ENCODE measurements at regions not wholly inside any gene's neighbourhood (a gene's known extent, or its start where the extent isn't known, plus 50 kb on each side); places are given as distances from the start of the nearest gene placed in this dataset.
"Not testable (repeated sequence)": the region's sequence is repeated elsewhere in the genome, so short reads cannot be mapped to it uniquely, and the experiment has no call there.

DNA sequence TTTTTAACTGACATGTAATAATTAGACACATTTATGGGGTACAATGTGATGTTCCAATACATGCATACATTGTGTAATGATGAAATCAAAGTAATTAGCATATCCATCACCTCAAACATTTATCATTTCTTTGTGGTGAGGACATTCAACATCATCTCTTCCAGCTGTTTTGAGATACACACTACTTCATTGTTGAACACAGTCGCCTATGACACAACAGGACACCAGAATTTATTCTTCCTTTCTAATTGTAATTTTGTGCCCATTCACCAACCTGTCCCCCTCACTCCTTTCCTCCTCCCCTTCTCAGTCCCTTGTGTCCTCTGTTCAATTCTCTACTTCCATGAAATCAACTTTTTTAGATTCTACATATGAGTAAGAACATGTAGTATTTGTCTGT, 113.4 kb upstream of the CBLB start:
- no peak for DNase-seq

DNA sequence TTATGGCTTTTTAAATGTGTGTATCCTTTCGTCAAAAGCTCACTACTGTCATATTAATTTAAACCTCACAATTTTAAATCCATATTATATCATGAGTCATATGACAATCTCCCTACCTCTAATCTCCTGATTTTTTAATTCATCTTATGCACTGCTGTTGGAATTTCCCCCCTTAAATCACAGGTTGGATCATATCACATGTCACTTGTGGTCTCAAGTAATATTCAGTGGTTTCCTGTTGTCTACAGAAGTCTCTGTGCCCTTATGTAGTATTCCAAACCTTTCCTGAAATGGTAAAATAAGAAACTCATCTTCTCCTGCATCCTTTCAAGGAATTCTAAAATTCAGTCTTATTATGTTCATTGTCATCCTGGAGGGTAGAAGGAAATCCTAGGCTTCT, 116.0 kb upstream of the CBLB start:
- no peak for DNase-seq

DNA sequence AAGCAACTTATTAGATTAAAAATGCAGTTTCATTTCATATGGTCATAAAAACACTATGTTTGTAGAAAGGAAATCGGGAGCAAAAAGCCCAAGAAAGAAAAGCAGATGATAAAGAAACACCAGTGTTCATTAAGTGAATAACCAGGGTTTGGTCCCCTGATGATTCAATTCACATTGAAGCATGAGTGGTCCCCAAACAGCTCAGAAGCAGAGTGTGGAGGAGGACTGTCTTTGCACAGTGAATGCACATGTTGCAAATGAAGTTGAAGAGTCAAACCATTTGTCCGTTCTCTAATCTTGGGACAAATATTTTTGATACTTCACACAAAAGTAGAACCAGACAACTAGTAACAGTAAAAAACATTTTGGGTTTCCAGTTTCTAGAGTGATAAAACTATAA, 117.5 kb upstream of the CBLB start:
- DNase-seq, result not testable (repeated sequence)

DNA sequence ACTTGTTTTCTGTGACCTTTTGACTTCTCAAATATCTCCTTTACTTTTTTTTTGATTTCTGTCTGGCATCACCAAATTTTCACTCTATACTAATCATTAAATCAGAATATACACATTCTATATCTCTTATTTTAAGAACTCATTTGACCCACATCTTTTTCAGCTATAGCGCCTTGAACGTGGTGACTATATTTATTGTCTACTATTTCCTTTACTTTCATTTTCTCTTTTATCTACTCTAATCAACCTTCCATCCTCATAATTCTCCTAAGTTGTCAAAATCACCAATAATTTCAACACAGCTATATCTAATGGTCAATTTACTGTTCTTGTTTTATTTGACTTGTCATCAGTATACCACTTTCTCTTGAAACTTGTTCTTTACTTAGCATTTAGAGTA, 119.0 kb upstream of the CBLB start:
- DNase-seq, result no peak

DNA sequence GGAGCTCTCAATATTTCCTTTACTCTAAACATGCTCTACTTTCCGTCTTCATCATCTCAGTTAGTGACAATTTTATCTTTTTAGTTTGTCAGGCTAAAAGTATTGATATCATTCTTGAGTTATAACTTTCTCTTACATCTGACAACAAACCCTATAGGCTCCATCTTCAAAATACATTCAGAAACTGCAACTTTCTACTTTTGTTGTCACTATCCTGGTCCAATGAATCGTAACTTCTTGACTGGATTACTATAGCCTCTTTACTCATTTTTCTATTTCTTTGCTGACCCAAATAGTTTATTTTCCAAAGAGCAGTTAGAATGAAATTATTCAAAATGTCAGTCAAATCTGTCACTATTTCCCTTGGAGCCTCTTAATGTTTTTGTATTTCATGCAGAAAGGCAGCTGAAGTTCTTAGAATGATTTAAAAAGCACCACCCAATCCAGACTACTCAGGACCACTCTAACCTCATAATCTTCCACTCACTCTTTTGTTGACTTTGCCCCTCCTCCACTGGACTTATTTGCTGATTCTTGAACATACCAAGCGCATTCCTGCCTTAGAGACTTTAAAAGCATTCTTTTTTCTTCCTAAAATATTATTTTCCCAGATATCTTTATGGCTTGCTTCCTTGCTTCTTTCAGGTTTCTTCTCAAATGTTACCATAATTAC, 119.9 kb upstream of the CBLB start:
- DNase-seq, result no peak

DNA sequence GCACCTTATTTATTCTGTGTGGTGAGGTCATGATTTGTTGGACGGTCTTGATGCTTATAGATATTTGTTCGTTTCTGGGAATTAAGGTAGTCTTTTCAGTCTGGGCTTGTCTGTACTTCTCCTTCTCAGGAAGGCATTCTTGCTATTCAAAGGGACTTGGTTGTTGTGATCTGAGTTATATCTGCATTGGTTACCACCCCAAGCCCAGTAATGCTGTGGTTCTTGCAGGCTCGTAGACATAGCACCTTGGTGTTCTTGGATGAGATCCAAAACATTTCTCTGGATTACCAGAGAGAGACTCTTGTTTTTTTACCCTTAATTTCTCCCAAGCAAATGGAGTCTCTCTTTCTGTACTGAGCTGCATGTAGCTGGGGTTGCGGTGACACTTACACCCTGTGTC, 128.0 kb upstream of the CBLB start:
- DNase-seq, result no peak

DNA sequence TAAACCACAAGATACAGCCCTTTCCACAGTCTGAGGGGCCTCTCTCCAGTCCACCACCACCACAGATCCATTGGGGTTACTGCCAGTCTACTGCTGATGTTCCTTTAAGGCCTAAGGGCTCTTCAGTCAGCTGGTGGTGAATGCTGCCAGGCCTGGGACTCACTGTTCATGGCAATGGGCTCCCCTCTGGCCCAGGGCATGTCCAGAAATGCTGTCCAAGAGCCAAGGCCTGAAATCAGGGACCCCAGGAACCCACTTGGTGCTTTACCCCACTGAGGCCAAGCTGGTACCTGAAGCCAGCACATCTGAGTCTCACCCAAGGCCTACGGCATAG, 128.6 kb upstream of the CBLB start:
- DNase-seq, result no peak

DNA sequence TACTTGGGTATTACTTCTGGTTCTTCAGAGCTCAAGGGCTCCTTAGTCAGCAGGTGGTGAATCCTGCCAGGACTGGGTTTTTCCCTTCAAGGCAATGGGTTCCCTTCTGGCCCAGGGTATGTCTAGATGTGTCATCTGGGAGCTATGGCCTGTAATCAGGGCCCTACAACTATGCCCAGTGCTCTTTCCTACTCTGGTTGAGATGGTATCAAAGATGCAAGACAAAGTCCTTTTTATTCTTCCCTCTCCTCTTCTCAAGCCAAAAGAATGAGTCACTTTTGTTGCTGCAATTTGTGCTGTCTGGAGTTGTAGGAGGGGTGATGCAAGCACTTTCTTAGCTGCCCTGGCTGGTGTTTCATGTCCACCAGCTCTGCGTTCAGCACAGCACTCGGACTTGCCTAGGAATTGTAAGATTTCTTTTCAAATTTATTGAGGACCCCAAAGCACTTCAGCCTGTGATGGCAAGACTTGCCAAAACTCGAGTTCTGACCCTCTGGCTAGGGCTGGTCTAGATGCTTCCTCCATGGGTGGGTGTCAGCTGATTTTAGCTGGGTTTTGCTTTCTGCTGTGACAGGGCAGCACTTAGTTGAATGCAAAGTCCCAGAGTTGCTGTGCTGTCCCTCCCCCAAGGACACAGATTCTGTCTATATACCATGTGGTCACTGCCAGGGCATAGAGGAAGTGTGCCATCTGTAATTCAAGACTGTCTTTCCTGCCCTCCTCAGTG, 129.2 kb upstream of the CBLB start:
- DNase-seq, result no peak

DNA sequence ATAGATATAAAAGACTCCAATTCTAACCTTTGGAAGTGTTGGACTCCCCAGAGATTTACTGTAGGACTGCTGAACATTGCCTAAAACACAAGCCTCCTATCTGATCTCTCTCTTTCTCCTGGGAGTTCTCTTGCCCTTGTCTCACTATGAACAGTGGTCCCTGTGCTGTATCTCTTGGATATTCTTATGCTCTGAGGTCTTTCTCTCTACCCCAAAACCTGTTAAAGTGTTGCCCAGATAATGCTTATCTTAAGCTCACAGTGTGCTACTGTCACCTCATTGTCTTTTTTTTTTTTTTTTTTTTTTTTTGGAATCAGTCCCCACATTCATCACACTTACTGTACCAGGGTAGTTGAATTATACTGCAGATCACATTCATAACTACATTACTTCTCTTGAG, 131.0 kb upstream of the CBLB start:
- DNase-seq, result no peak

DNA sequence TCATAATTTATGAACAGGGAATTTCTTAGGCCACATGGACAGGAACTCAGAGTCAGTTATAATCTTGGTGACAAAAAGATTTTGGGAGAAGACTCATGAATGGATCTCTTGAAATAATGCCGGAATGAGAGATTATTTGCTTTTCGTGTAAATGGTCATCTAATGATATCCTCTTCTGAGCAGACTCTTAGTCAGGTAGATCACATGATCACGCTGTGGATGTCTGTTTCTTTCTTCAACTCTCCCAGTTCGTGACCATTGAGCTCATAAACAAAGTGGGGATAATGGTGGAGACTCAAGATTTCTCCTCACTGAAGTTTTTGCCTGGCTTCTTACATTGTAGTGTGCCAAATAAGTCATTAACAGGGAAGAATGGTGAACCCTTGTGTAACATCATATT, 133.1 kb upstream of the CBLB start:
- DNase-seq, result no peak

DNA sequence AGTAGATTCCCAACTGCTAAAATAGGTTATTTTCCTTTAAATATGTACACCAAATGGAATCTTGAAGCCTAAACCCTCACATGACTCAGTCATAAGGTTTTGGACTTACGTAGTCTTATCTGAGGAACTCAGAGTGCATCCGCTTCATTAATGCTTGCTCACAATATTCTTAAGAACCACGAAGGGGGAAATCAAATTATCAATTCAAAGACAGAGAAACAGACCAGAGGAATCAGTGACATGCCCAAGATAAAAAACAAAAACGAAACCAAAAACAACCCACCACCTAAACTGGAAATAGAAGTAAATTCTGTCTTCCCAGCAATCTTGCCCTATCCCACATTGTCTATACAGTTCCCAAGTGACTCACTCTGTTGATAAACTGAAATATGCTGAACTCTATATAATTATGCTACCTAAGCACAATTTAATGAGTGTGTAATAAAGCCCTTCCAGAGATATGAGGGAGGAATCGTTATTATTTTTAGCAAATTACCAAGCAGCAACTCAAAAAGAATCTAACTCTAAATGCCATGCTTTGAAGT, 135.4 kb upstream of the CBLB start:
- no peak for DNase-seq

DNA sequence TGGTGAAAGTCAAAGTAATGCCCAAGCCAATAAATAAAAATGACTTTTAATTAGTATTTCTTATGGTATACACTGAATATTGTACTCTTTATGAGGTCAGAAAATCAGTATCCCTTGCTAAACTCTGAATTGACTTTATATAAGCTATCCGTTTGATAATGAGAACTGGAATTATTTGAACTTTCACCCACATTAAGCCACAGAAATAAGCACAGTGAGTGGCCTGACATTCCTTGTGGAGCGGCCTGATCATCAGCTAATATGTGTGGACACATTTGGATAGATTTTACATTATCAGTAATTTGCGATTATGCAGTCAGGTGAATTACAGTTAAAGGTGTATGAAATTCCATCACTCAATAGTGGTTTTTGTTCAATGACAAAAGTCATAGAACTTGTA, 136.0 kb upstream of the CBLB start:
- DNase-seq, result no peak

DNA sequence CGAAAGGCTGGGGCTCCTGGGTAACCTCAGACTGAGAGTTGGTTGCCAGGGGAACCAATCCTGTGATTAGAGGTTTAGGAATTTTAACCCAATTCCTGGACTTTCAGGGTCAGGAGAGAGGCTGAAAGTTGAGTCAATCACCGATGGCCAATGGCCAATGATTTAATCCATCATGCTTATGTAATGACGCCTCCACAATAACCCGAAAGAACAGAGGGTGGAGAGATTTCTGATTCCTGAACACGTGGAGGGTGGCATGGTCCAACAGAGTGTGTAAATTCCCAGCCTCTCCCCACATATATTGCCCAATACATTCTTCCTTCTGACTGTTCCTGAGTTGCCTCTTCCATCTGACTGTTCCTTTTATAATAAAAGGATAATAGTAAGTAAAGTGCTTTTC, 137.2 kb upstream of the CBLB start:
- no peak for DNase-seq

DNA sequence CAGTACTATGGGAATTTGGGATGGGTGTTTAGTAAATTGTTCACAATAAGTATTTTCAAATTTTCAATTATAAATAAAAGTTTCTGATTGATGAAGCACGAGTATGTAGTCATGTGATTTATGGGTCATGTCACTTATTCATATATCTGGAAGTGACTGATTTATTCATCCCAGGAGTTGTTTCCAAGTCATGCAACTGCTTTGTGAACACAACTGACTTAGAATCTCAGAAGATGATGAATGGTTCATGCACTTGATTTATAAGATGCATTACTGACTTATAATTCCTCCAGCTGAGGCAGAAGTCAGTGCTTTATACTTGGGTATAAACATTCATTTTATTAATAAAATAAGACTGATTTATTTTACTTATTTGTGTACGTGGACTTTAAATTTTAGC, 137.8 kb upstream of the CBLB start:
- no peak for DNase-seq

DNA sequence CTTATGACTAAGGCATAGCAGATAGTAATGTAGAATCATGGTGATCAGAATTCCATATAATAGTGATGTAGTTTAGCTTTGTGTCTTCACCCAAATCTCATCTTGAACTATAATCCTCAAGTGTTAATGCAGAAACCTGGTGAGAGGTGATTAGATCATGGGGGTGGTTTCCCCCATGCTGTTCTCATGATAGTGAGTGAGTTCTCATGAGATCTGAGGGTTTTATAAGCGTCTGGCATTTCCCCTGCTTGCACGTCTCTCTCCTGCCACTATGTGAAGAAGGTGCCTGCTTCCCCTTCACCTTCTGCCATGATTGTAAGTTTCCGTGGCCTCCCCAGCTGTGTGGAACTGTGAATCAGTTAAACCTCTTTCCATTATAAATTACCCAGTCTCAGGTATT, 138.7 kb upstream of the CBLB start:
- no peak for DNase-seq

DNA sequence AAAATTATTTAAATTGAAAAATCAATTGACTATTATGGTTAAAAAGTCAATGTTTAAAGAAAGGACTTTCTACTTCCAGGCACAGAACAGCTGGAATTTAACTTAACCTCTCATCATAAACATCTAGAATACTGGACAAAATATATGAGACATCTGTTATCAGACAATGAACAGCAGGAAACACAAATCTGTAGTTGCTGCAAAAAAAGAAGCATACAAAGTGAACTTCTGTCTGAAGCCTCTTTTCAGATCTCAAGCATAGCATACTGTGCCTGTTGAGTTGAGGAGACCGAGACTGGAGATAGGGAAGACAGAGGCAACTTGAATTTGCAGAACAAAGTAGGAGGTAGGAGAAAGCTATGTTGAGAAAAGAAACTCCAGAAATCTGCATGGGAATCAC, 140.0 kb upstream of the CBLB start:
- DNase-seq, result no peak

DNA sequence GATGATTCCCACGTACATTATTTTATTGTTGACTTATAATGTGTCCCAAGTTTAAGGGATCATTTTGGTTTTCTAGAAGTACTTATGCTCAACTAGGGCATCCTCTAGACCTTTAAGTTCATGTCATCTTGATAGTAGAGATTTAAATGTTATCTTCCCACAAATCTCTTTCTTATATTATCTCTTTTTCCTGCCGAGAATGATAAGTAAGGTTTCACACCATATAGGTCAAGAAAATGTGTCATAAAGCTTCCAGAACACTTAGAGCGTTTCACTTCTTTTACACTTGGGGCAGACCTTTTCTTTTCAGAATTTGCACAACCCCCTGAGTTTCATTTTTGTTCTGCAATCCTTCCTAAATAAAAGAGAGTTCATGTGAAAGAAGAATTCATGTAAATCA, 142.0 kb upstream of the CBLB start:
- DNase-seq, result no peak

DNA sequence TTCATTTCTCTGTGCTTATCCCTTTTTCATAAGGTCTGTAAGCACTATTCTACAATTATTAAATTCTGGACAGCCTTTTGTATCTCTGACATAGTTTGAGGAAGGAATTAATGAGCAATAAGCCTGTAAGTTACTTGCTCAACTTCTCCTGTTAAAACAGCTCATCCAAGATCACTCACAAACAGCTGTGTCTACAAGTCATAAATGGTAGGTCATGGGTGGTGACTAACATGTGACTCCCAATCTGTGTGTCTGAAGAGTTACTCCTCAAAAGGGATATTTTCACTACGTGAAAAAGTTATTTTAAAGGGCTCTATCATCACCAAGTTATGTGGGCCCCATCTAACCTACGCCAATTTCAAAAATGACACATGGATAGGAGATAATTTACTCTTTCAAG, 145.2 kb upstream of the CBLB start:
- no peak for DNase-seq

DNA sequence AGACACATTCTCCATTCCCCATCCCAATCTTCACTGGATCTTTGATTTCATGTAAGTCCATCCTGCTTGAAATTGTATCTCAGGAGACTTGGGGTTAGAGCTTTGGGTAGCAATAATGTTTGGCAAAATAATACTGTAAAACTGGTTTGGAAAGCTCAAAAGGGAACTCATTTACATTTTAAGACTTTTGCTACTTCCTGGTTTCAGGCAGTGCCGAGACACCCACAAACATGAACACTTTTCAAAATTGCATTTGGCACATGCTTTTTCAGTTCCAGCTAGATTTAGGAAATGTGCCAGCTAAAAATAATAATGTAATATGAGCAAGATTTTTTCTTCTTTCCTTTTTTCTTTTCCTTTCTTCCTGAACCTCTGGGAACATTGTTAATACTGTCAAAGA, 145.7 kb upstream of the CBLB start:
- no peak for DNase-seq

DNA sequence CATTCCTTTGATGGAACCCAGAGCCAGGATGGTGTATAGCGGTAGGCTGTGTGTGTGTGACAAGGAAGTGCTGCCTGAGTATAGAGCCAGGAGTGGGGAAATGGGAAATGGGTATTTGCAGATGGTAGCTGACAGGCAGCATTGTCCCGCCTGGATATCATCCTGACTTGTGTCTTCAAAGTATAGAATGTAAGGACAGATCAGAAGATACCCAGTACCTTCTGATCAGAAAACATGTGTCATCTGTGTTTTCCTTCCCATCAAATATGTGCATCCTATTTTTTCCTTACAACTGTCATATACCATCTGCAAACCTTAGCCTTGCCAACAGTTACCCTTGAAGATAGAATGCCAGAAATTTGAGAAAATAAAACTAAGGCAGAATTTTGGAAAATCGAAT, 146.2 kb upstream of the CBLB start:
- no peak for DNase-seq

DNA sequence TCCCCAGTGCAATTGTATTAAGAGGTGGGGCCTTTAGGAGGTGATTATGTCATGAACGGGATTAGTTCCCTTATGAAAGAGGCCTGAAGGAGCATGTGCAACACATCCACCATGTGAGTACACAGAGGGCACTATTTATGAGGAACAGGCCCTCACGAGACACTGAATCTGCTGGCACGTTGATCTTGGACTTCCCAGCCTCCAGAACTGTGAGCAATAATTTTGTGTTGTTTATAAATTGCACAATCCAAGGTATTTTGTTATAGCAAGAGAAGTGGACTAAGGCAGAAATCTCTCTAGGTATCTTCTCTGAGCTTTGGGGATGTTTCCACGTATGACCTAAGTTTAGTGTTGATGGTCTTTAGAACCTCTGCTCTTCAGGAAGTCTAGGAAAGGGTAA, 149.3 kb upstream of the CBLB start:
- DNase-seq, result no peak

DNA sequence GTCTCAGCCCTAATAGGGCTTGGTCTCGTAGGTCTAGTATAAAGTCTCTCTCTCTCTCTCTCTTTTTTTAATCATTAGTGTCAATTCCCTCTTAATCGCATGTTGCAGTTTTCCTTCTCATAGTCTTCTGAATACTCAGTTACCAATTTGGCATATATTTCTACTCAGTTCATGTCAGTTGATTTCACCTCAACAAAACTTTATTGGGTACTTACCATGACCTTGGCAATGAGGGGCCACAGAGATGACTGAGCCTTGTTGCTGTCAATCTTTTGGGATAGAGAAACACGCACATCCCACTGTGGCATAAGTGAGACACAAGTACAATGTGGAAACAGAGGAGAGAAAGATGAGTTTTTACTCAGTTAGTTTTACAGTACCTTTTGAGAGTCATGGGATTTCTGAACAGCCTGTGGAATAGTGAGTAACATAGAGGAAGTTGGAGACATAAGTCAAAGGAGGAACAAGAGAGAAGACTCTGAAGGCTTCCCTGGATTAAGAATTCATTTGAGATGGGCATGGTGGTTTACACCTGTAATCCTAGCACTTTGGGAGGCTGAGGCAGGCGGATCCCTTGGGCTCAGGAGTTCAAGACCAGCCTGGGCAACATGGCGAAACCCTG, 150.2 kb upstream of the CBLB start:
- DNase-seq, result no peak

DNA sequence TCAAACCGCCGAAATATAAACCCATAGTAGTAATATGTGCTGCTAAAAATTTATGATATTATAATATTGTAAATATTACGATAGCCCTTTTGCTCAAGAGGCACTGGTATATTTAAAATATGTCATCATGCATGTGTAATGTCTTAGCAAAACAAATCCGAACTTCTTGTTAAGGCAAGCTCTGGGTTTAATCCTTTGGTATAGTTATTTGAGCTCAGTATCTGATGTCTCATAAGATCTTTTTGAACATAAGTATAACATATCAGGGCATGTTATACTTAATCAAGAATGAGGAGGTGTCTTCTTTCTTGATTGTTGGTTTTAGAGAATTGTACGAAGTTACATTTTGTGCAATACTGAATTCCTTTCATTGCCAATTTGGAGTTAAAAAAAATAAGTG, 154.1 kb upstream of the CBLB start:
- no peak for DNase-seq

DNA sequence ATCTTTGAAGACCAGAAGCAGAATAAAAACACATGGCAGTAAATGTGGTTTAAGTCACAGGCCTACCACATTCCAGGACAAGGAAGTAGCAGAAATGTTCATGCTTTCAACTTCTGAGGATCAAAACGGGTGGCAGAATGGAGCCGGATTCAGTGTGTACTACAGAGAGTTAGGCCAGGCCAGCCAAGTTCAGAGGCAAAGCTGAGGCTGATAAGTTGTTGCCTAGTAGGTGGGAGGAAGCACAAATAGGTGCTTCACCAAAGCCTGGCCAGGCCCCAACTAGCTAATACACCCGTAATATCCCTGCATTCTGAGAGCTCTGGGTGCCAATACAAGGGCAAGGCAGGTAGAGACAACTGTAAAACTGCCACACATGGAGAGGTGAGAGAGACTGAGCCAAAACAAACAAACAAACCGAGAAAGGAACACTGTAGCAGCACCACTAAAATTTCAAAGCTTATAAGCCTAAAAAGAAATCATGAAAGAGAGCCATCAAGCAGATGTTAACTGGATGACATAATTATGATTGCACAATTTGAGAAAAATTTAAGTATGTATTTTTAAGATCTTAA, 156.4 kb upstream of the CBLB start:
- DNase-seq, result no peak

Measured in activated naive CD4-positive, alpha-beta T cell (primary cell).